Activated T-cell treated with anti-CD3 and anti-CD28 coated beads, Interleukin-2, amount 50 U/mL, for 4 hours (primary cell): ENCODE measurements at regions not wholly inside any gene's neighbourhood (a gene's known extent, or its start where the extent isn't known, plus 50 kb on each side); places are given as distances from the start of the nearest gene placed in this dataset.

ENCODE experiments used
- ATAC-seq, 2 donors: fragments of 200-7000 bp; cut with Tn5 transposase; one replicate each; pipeline ENCODE4 v1.10.0; 2021
- DNase-seq: peaks from one replicate; pipeline ENCODE4 v3.0.0-alpha.2; 2020
- H3K27me3 Mint-ChIP-seq: one replicate; pipeline ENCODE4 v1.8.0; 2021; ENCODE audit warnings: low read depth, mixed read lengths
- H3K36me3 Mint-ChIP-seq: one replicate; pipeline ENCODE4 v1.8.0; 2022; ENCODE audit warnings: mixed read lengths; ENCODE audit not compliant: insufficient read depth
- H3K4me1 Mint-ChIP-seq: one replicate; pipeline ENCODE4 v1.8.0; 2021; ENCODE audit warnings: low read depth, mixed read lengths
- H3K4me3 Mint-ChIP-seq: one replicate; pipeline ENCODE4 v1.8.0; 2021; ENCODE audit warnings: mild to moderate bottlenecking, moderate library complexity, mixed read lengths
- H3K9me3 Mint-ChIP-seq: one replicate; pipeline ENCODE4 v1.8.0; 2021; ENCODE audit warnings: mixed read lengths

DNA sequence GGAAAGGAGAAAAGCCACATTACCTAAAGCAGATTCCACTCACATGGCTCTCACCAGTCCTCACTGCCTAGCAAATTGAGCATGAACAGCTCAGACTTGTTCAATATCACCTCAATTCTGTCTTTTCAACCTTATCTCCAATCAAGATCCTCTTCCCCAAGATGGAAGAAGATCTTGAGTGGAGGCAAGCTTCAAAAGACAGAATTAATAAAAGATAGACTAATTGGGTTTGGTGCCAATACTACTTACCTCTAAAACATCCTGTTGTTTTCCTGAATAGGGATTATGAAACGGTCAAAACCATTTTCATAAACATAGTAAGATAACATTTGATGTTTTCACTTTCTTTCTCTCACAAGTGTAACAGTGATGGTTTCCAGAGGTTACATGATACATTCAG, 349.2 kb upstream of the PLD5 start:
- H3K9me3 Mint-ChIP-seq = no peaks in the 10 kb centered on the region
- ATAC-seq (no peak), DNase-seq (no peak)
- no peaks in the 10 kb centered on the region for H3K4me1 Mint-ChIP-seq
- no peaks in the 10 kb centered on the region for H3K36me3 Mint-ChIP-seq
- peaks cover 6% of the 10 kb centered on the region for H3K27me3 Mint-ChIP-seq
- no peak overlapping the region for H3K4me3 Mint-ChIP-seq

DNA sequence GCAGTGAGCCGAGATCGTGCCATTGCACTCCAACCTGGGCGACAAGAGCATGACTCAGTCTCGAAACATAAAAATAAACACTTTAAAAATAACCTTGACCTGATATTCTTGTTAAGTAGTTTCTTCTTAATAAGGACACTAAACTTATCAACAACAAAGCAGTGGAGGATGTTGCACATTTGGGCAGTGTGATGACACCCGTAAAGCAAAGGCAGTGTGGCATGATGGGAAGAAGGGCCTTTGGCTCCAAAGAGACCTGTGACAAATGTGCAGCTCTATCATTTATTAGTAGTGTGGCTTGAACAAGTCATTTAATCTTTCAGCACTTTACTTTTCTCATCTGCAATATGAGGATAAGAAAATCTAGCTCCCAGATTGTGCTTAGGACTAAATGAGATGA, 348.0 kb upstream of the PLD5 start:
- no peak for DNase-seq
- ATAC-seq = no peak
- Mint-ChIP-seq H3K4me1 (no peaks in the 10 kb centered on the region), H3K36me3 (no peaks in the 10 kb centered on the region), H3K9me3 (no peaks in the 10 kb centered on the region), H3K27me3 (peaks cover 6% of the 10 kb centered on the region), H3K4me3 (no peak overlapping the region)

DNA sequence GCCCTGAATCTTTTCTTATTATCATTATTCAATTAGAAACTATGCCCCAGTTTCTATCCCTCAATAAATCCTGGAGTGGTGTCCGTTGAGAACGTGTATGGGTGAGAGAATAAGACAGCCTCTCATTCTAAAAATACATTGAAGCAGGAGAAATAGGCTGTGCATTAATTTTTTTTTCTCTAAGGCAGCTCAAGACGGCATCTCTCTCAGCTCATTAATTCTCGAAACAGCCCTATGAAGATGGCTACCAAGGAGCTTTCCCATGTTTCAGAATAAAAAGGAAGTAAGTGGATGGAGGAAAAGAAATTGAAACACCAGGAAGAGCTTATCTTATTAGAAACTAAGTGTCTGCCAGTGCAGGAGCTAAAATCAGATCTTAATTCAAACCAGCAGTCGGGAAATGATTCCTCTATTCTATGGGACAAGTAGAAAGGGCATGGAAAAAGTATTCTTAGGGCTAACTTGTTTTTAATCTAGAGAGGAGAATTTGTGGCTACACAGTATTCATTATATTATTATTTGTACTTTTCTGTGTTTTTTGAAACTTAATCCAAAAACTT, 347.1 kb upstream of the PLD5 start:
- ATAC-seq = no peak
- Mint-ChIP-seq H3K27me3 (peaks cover 6% of the 10 kb centered on the region), H3K36me3 (no peaks in the 10 kb centered on the region), H3K4me3 (no peak overlapping the region), H3K9me3 (no peaks in the 10 kb centered on the region), H3K4me1 (no peaks in the 10 kb centered on the region)
- no peak for DNase-seq

DNA sequence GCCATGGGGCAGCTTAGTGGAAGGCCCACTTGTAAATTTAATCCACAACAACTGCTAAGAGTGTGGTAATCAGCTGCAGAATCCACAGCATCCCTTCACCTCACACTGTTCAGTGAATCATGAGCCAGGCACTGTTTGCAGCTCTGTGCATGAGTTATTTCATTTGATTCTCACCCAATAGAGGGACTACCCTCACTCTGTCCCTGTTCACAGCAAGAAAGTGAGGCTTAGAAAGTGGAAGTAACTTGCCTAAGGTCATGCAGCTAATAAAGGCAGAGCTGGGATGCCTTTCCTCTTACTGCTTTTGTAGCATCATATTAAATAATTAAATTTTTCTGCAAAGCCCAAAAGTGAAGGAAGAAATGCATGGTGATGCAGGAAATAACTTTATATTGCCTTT, 346.5 kb upstream of the PLD5 start:
- no peaks in the 10 kb centered on the region for H3K9me3 Mint-ChIP-seq
- H3K4me1 Mint-ChIP-seq = no peaks in the 10 kb centered on the region
- no peaks in the 10 kb centered on the region for H3K36me3 Mint-ChIP-seq
- DNase-seq (no peak), ATAC-seq (no peak)
- no peak overlapping the region for H3K4me3 Mint-ChIP-seq
- peaks cover 6% of the 10 kb centered on the region for H3K27me3 Mint-ChIP-seq

GRCh38 chr1:242856289-242856688, 331.8 kb upstream of the PLD5 start:
- no peak for DNase-seq
- no peak for ATAC-seq
- H3K4me3 Mint-ChIP-seq = no peak overlapping the region
- H3K36me3 Mint-ChIP-seq = no peaks in the 10 kb centered on the region
- H3K9me3 Mint-ChIP-seq = peaks cover 7% of the 10 kb centered on the region
- H3K27me3 Mint-ChIP-seq = peaks cover 12% of the 10 kb centered on the region
- no peaks in the 10 kb centered on the region for H3K4me1 Mint-ChIP-seq

GRCh38 chr1:242854466-242854865, 330.0 kb upstream of the PLD5 start:
- DNase-seq (no peak), ATAC-seq (no peak)
- H3K4me3 Mint-ChIP-seq = no peak overlapping the region
- no peaks in the 10 kb centered on the region for H3K36me3 Mint-ChIP-seq
- H3K27me3 Mint-ChIP-seq = peaks cover 8% of the 10 kb centered on the region
- H3K9me3 Mint-ChIP-seq = peaks cover 21% of the 10 kb centered on the region
- no peaks in the 10 kb centered on the region for H3K4me1 Mint-ChIP-seq

DNA sequence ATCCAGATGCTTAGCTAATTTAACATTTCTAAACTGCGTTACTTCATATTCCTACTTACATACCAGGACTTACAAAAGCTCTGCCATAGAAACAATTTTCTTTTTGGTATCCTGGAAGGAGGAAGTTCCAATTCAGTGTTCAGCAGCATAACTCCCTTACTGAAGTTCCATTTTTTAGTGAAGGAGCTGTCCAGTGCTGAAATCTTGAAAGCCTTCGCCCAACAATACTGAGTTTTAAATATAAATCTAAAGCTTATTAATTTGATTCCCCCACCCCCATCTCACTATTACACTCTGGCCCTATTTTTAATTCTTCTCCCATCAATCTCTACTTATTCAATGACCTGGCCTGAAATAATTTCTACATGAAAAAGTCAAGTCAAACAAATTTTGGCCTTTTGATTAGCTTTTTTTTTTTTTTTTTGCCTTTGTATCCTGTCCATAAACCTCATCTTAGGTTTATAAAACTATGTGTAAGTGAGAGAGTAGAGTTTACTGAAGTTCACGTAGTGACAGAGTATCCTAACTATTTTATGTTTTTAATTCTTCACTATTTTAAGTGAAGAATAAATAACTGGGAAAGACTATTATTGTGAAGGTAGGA, 323.0 kb upstream of the PLD5 start:
- peaks cover 42% of the 10 kb centered on the region for H3K9me3 Mint-ChIP-seq
- H3K27me3 Mint-ChIP-seq = no peaks in the 10 kb centered on the region
- H3K4me3 Mint-ChIP-seq = no peak overlapping the region
- ATAC-seq (no peak), DNase-seq (no peak)
- H3K4me1 Mint-ChIP-seq = no peaks in the 10 kb centered on the region
- H3K36me3 Mint-ChIP-seq = no peaks in the 10 kb centered on the region

- no peak for ATAC-seq
- Mint-ChIP-seq H3K36me3 (no peaks in the 10 kb centered on the region), H3K9me3 (peaks cover 21% of the 10 kb centered on the region), H3K4me1 (no peaks in the 10 kb centered on the region), H3K4me3 (no peak overlapping the region), H3K27me3 (peaks cover 2% of the 10 kb centered on the region)
- DNase-seq = no peak
Observed at GRCh38 chr1:242842094-242842493, 317.6 kb upstream of the PLD5 start.

GRCh38 chr1:242839101-242839500, 314.6 kb upstream of the PLD5 start:
- no peak for ATAC-seq

GRCh38 chr1:242836423-242836822, 311.9 kb upstream of the PLD5 start:
- no peaks in the 10 kb centered on the region for H3K36me3 Mint-ChIP-seq
- no peak for ATAC-seq

More at GRCh38 chr1:242839101-242839500, 314.6 kb upstream of the PLD5 start:
- H3K27me3 Mint-ChIP-seq = peaks cover 2% of the 10 kb centered on the region
- no peak for DNase-seq
- H3K9me3 Mint-ChIP-seq = peaks cover 11% of the 10 kb centered on the region
- H3K4me1 Mint-ChIP-seq = no peaks in the 10 kb centered on the region
- no peak overlapping the region for H3K4me3 Mint-ChIP-seq
- no peaks in the 10 kb centered on the region for H3K36me3 Mint-ChIP-seq

GRCh38 chr1:242828828-242829227, 304.3 kb upstream of the PLD5 start:
- ATAC-seq (no peak), DNase-seq (no peak)
- Mint-ChIP-seq H3K9me3 (peaks cover 5% of the 10 kb centered on the region), H3K27me3 (peaks cover 3% of the 10 kb centered on the region), H3K4me1 (no peaks in the 10 kb centered on the region), H3K36me3 (no peaks in the 10 kb centered on the region), H3K4me3 (no peak overlapping the region)

More at GRCh38 chr1:242836423-242836822, 311.9 kb upstream of the PLD5 start:
- DNase-seq = no peak
- Mint-ChIP-seq H3K4me1 (no peaks in the 10 kb centered on the region), H3K27me3 (peaks cover 2% of the 10 kb centered on the region), H3K4me3 (no peak overlapping the region), H3K9me3 (peaks cover 8% of the 10 kb centered on the region)

- no peak overlapping the region for H3K4me3 Mint-ChIP-seq
- ATAC-seq (no peak), DNase-seq (no peak)
- no peaks in the 10 kb centered on the region for H3K36me3 Mint-ChIP-seq
- peaks cover 5% of the 10 kb centered on the region for H3K9me3 Mint-ChIP-seq
- no peaks in the 10 kb centered on the region for H3K4me1 Mint-ChIP-seq
- peaks cover 3% of the 10 kb centered on the region for H3K27me3 Mint-ChIP-seq
Observed at GRCh38 chr1:242828199-242828598, 303.7 kb upstream of the PLD5 start.

- Mint-ChIP-seq H3K4me1 (no peaks in the 10 kb centered on the region), H3K36me3 (no peaks in the 10 kb centered on the region), H3K27me3 (peaks cover 3% of the 10 kb centered on the region), H3K4me3 (no peak overlapping the region), H3K9me3 (peaks cover under 1% of the 10 kb centered on the region)
- DNase-seq = no peak
- no peak for ATAC-seq
Observed at GRCh38 chr1:242827538-242827937, 303.0 kb upstream of the PLD5 start.

- Mint-ChIP-seq H3K4me1 (no peaks in the 10 kb centered on the region), H3K27me3 (peaks cover 3% of the 10 kb centered on the region), H3K4me3 (no peak overlapping the region), H3K9me3 (no peaks in the 10 kb centered on the region), H3K36me3 (no peaks in the 10 kb centered on the region)
- DNase-seq (no peak), ATAC-seq (no peak)
Observed at GRCh38 chr1:242826701-242827336, 302.3 kb upstream of the PLD5 start.

GRCh38 chr1:242824435-242824834, 299.9 kb upstream of the PLD5 start:
- Mint-ChIP-seq H3K4me1 (no peaks in the 10 kb centered on the region), H3K27me3 (peaks cover 3% of the 10 kb centered on the region), H3K4me3 (no peak overlapping the region), H3K9me3 (no peaks in the 10 kb centered on the region), H3K36me3 (no peaks in the 10 kb centered on the region)
- ATAC-seq (no peak), DNase-seq (no peak)
